HepG2 (cell line): ENCODE measurements at regions not wholly inside any gene's neighbourhood (a gene's known extent, or its start where the extent isn't known, plus 50 kb on each side); places are given as distances from the start of the nearest gene placed in this dataset.

ENCODE experiments used
- ATAC-seq: fragments of 200-7000 bp; cut with Tn5 transposase; 3 replicates; pipeline ENCODE4 v1.9.1; 2020; ENCODE audit warnings: mild to moderate bottlenecking, moderate library complexity
- BruUV-seq: library from RNA; stranded (reverse); fragments of 400-500 nt; replicated peaks from 2 replicates; lab custom pipeline; 2021; lab: Mats Ljungman, UMichigan
- CTCF ChIA-PET: fragments of 300-600 bp; formaldehyde crosslinking; extraction: SDS; loops from one replicate; lab custom pipeline; 2021; ENCODE audit warnings: low total read pairs, inconsistent platforms, low intra/inter-chr PET ratio; lab: Yijun Ruan, JAX
- POLR2A ChIA-PET: fragments of 350-600 bp; sonication (Branson Sonifier 250); formaldehyde crosslinking; loops from one replicate; lab custom pipeline; 2020; ENCODE audit warnings: antibody characterized with exemption, inconsistent platforms; lab: Yijun Ruan, JAX
- DNase-seq: peaks from one replicate; pipeline ENCODE4 v3.0.0-alpha.2; 2015; ENCODE audit warnings: low spot score
- FAIRE-seq: peaks from 3 replicates; lab custom pipeline; 2011; peaks lifted over from hg19 to GRCh38; lab: Jason Lieb, UNC
- H2AFZ ChIP-seq: one replicate; pipeline ENCODE4 v1.6.1; 2011; ENCODE audit warnings: low read length, inconsistent platforms
- H3K27ac ChIP-seq: fragments of 300-600 bp; 3 replicates; pipeline ENCODE4 v1.8.0; 2011; ENCODE audit warnings: mixed run types, mild to moderate bottlenecking, mixed read lengths, low read length, inconsistent platforms; ENCODE audit not compliant: insufficient read depth; ENCODE audit errors: extremely low read length
- H3K27me3 ChIP-seq, 2 experiments: fragments of 200-600 bp in 1 of 2; 2 replicates in 1 of 2; 3 replicates in 1 of 2; pipeline versions ENCODE4 v1.6.0 to v1.8.0; 2011; ENCODE audit warnings: low read length in 2 of 2, mild to moderate bottlenecking in 2 of 2, moderate library complexity in 2 of 2, inconsistent platforms in 1 of 2; ENCODE audit not compliant: insufficient read depth in 2 of 2, control insufficient read depth in 1 of 2
- H3K36me3 ChIP-seq, 2 experiments: fragments of 200-600 bp in 1 of 2; replicated peaks in 1 of 2; 2 replicates in 1 of 2; 3 replicates in 1 of 2; pipeline versions ENCODE4 v1.5.1 to v1.8.0; 2011; ENCODE audit warnings: low read length in 2 of 2, inconsistent platforms in 1 of 2; ENCODE audit not compliant: insufficient read depth in 2 of 2, control insufficient read depth in 1 of 2
- H3K4me1 ChIP-seq: 2 replicates; pipeline ENCODE4 v1.5.1; 2012; ENCODE audit warnings: low read length, inconsistent platforms; ENCODE audit not compliant: insufficient read depth
- H3K4me2 ChIP-seq: 2 replicates; pipeline ENCODE4 v1.6.0; 2011; ENCODE audit warnings: low read depth, low read length, inconsistent platforms
- H3K4me3 ChIP-seq, 3 experiments: fragments of 200-600 bp in 1 of 3; sonication (generic), shearing (Covaris generic) in 1 of 3; replicated peaks in 1 of 3; 2 replicates each; pipeline ENCODE4 v1.5.1; 2011 to 2016; ENCODE audit warnings: low read length in 3 of 3, inconsistent platforms in 2 of 3, low read depth in 2 of 3, mild to moderate bottlenecking in 2 of 3, control low read depth in 1 of 3, mixed read lengths in 1 of 3; ENCODE audit not compliant: insufficient read depth in 1 of 3
- H3K79me2 ChIP-seq: one replicate; pipeline ENCODE4 v1.6.1; 2011; ENCODE audit warnings: low read length, inconsistent platforms; ENCODE audit not compliant: insufficient read depth
- H3K9ac ChIP-seq: 2 replicates; pipeline ENCODE4 v1.6.0; 2011; ENCODE audit warnings: mild to moderate bottlenecking, low read depth, low read length, inconsistent platforms; ENCODE audit not compliant: insufficient read depth
- H3K9me3 ChIP-seq: 2 replicates; pipeline ENCODE4 v1.5.1; 2012; ENCODE audit warnings: mild to moderate bottlenecking, low read length
- H4K20me1 ChIP-seq: 2 replicates; pipeline ENCODE4 v1.6.0; 2011; ENCODE audit warnings: inconsistent platforms, mild to moderate bottlenecking, low read length, moderate library complexity; ENCODE audit not compliant: insufficient read depth
- CEBPB ChIP-seq: IDR thresholded peaks from 2 replicates; pipeline ENCODE4 v1.6.1; 2011; ENCODE audit warnings: low read depth, low read length, improper control_type of control experiment, borderline replicate concordance
- DNMT1 ChIP-seq: sonication (generic); formaldehyde crosslinking; IDR thresholded peaks from 2 replicates; pipeline ENCODE4 v1.5.1; 2020; ENCODE audit warnings: mild to moderate bottlenecking, missing genetic modification reagents
- EHMT2 ChIP-seq: fragments of 200-600 bp; sonication (generic); IDR thresholded peaks from 2 replicates; pipeline ENCODE4 v1.7.0; 2017; ENCODE audit warnings: antibody characterized with exemption, low read depth, low read length, borderline replicate concordance
- FOXC1 ChIP-seq: sonication (generic); formaldehyde crosslinking; IDR thresholded peaks from 2 replicates; pipeline ENCODE4 v1.8.0; 2022; ENCODE audit warnings: mild to moderate bottlenecking, missing genetic modification reagents, borderline replicate concordance
- HDAC6 ChIP-seq: fragments of 200-600 bp; sonication (generic); IDR thresholded peaks from 2 replicates; pipeline ENCODE4 v1.7.0; 2017; ENCODE audit warnings: mild to moderate bottlenecking, antibody characterized with exemption, low read length, low read depth
- HMG20B ChIP-seq: conservative IDR thresholded peaks from 2 replicates; pipeline ENCODE4 v1.6.1; 2016; ENCODE audit warnings: missing genetic modification reagents, missing compliant biosample characterization
- HNRNPL ChIP-seq: fragments of 200-400 bp; formaldehyde crosslinking; IDR thresholded peaks from 2 replicates; pipeline ENCODE4 v1.6.1; 2017; ENCODE audit warnings: mild to moderate bottlenecking, low read depth, low read length
- KAT7 ChIP-seq: IDR thresholded peaks from 2 replicates; pipeline ENCODE4 v1.6.1; 2018; ENCODE audit warnings: borderline replicate concordance, missing compliant biosample characterization
- KDM5A ChIP-seq: fragments of 200-600 bp; sonication (generic); IDR thresholded peaks from 2 replicates; pipeline ENCODE4 v1.7.0; 2018; ENCODE audit warnings: antibody characterized with exemption, mild to moderate bottlenecking, low read length, borderline replicate concordance
- MZF1 ChIP-seq: sonication (generic); formaldehyde crosslinking; IDR thresholded peaks from 2 replicates; pipeline ENCODE4 v1.8.1; 2023; ENCODE audit warnings: mild to moderate bottlenecking, missing genetic modification reagents, borderline replicate concordance
- NR2F6 ChIP-seq, 2 experiments: IDR thresholded peaks; 2 replicates each; pipeline ENCODE4 v1.6.1; 2016; ENCODE audit warnings: antibody characterized with exemption in 1 of 2, mild to moderate bottlenecking in 1 of 2
- SMAD1 ChIP-seq: sonication (generic); formaldehyde crosslinking; IDR thresholded peaks from 2 replicates; pipeline ENCODE4 v1.4.0; 2020; ENCODE audit warnings: missing genetic modification reagents, low read depth, mild to moderate bottlenecking, borderline replicate concordance
- TMF1 ChIP-seq: sonication (generic); formaldehyde crosslinking; IDR thresholded peaks from 2 replicates; pipeline ENCODE4 v1.8.1; 2022; ENCODE audit warnings: low read depth, missing genetic modification reagents
- ZFP36L1 ChIP-seq: sonication (generic); formaldehyde crosslinking; IDR thresholded peaks from 2 replicates; pipeline ENCODE4 v1.8.0; 2022; ENCODE audit warnings: mild to moderate bottlenecking, missing genetic modification reagents, moderate library complexity
- ZFP37 ChIP-seq: sonication (generic); formaldehyde crosslinking; IDR thresholded peaks from 2 replicates; pipeline ENCODE4 v1.4.0; 2020; ENCODE audit warnings: missing genetic modification reagents, borderline replicate concordance
- ZNF224 ChIP-seq: sonication (generic); formaldehyde crosslinking; IDR thresholded peaks from 2 replicates; pipeline ENCODE4 v1.5.0; 2020; ENCODE audit warnings: mild to moderate bottlenecking, missing genetic modification reagents
- ZSCAN25 ChIP-seq: sonication (generic); formaldehyde crosslinking; IDR thresholded peaks from 2 replicates; pipeline ENCODE4 v1.8.0; 2022; ENCODE audit warnings: mild to moderate bottlenecking, missing genetic modification reagents
- WGBS: methylation state at CpG from one replicate; pipeline ENCODE4 v1.1.6; 2017; ENCODE audit warnings: low lambda C conversion rate; 5-methylcytosine and 5-hydroxymethylcytosine counted together
- in situ Hi-C: cut with HindIII; loops from 2 replicates; pipeline ENCODE4 v1.10.0; 2017; ENCODE audit warnings: low pct_unique_long_range_greater_than_20kb; ENCODE audit not compliant: extremely low pct_ligation_motif_present
- intact Hi-C: fragments of 100-400 bp; cut with micrococcal nuclease; formaldehyde crosslinking; loops from one replicate; pipeline ENCODE4 v1.10.0; 2022; ENCODE audit not compliant: unreplicated experiment
- TF ChIP-seq, protein P1 (sequence below): sonication (generic); formaldehyde crosslinking; IDR thresholded peaks from 2 replicates; pipeline ENCODE4 v1.8.0; 2022; ENCODE audit warnings: missing genetic modification reagents, mild to moderate bottlenecking, moderate library complexity, borderline replicate concordance
- TF ChIP-seq, protein P2 (sequence below): IDR thresholded peaks from 2 replicates; pipeline ENCODE4 v1.6.1; 2016

DNA sequence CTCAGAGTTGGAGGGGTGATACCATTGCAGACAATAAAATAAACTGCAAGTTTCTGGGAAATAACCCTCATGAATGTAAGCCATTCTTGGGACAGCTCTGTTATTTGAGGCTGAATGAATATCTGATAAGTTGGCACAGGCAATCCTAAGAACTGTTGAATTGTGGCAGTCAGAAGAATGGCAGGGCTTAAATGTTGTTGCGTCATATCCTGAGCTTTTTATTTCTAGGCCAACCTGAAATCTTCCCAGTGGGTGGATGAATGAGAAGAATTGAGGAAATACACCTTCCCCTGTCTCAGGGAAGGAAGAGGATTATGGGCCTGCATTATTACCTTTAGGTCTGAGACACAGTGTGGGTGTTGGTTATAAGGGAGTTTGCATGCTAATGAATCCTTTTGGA lies 64.4 kb upstream of the C4orf54 start:
- intact Hi-C loops = loop anchor here (5.0 kb wide), 1 partner anchor 160 kb away; the partner anchor contains the start of gene TRMT10A
- in situ Hi-C loops = no loop called here
- no peak overlapping the region for H3K27ac ChIP-seq
- no peak overlapping the region for H3K9ac ChIP-seq
- CTCF ChIA-PET = no interaction called here
- no peaks in the 10 kb centered on the region for H3K36me3 ChIP-seq
- POLR2A ChIA-PET = no interaction called here
- H3K27me3 ChIP-seq = no peaks in the 10 kb centered on the region
- no peaks in the 10 kb centered on the region for H4K20me1 ChIP-seq
- ATAC-seq = no peak
- WGBS = 94% methylated on average over 1 of the region's 1 CpG
- no peak for FAIRE-seq
- H3K9me3 ChIP-seq = no peaks in the 10 kb centered on the region
- no peaks in the 10 kb centered on the region for H3K79me2 ChIP-seq
- H3K4me2 ChIP-seq = no peak overlapping the region
- BruUV-seq = no TSS peak
- H3K4me3 ChIP-seq = no peak overlapping the region
- H3K4me1 ChIP-seq = peaks cover 15% of the 10 kb centered on the region; the same call in 1 of the 2 replicates
- DNase-seq = no peak
- H2AFZ ChIP-seq = no peak overlapping the region
- TF ChIP-seq KDM5A (no peak), CEBPB (peak; percentile 71), HDAC6 (no peak), HMG20B (CRISPR knock-in tag) (no peak), HNRNPL (no peak)

DNA sequence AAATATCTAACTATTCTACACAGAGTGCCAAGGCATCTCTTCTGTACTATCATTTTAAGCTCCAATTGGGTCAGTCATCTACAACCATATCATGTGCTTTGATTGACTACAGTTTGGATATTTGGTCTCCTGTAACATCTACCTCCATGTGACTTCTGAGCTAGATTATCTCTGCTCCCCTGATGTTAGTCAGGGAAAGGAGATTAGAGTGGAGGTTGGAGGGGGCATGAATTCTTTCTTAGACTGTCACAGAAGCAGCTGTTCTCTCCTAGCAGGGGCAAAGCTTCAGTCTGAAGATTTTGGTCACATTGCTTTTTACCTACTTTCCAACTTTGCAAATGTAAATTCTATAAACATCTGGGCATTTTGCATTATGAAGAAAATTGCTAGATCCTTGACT lies 62.6 kb upstream of the C4orf54 start:
- ATAC-seq = no peak
- no peak for DNase-seq
- in situ Hi-C loops (no loop called here), intact Hi-C loops (loop anchor here (5.0 kb wide), 1 partner anchor 158 kb away; the partner anchor contains the start of gene TRMT10A)
- Histone ChIP-seq H4K20me1 (no peaks in the 10 kb centered on the region), H3K79me2 (no peaks in the 10 kb centered on the region), H3K27me3 (peaks cover 0 to 4% of the 10 kb centered on the region in 2 experiments; a peak in 1 of 5 replicates), H3K36me3 (no peaks in the 10 kb centered on the region), H3K4me2 (no peak overlapping the region), H3K27ac (no peak overlapping the region), H2AFZ (no peak overlapping the region), H3K4me3 (no peak overlapping the region), H3K9me3 (no peaks in the 10 kb centered on the region), H3K4me1 (peaks cover 15% of the 10 kb centered on the region; the same call in 1 of the 2 replicates), H3K9ac (no peak overlapping the region)
- ChIA-PET CTCF (no interaction called here), POLR2A (no interaction called here)
- FAIRE-seq = no peak
- BruUV-seq = no TSS peak
- TF ChIP-seq ZSCAN25 (CRISPR knock-in tag) (no peak), ZFP37 (CRISPR knock-in tag) (no peak), KAT7 (CRISPR knock-in tag) (no peak), NR2F6 (IDR thresholded peaks at IDR 0.05) (no peak), NR2F6 (CRISPR knock-in tag; IDR thresholded peaks at IDR 0.05) (no peak), ZFP36L1 (no peak), ZNF224 (CRISPR knock-in tag) (no peak), FOXC1 (no peak), EHMT2 (no peak), SMAD1 (no peak), MZF1 (no peak), TMF1 (CRISPR knock-in tag) (no peak), DNMT1 (no peak)
- TF ChIP-seq, protein P1, sequence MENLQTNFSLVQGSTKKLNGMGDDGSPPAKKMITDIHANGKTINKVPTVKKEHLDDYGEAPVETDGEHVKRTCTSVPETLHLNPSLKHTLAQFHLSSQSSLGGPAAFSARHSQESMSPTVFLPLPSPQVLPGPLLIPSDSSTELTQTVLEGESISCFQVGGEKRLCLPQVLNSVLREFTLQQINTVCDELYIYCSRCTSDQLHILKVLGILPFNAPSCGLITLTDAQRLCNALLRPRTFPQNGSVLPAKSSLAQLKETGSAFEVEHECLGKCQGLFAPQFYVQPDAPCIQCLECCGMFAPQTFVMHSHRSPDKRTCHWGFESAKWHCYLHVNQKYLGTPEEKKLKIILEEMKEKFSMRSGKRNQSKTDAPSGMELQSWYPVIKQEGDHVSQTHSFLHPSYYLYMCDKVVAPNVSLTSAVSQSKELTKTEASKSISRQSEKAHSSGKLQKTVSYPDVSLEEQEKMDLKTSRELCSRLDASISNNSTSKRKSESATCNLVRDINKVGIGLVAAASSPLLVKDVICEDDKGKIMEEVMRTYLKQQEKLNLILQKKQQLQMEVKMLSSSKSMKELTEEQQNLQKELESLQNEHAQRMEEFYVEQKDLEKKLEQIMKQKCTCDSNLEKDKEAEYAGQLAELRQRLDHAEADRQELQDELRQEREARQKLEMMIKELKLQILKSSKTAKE = no peak
- TF ChIP-seq, protein P2, sequence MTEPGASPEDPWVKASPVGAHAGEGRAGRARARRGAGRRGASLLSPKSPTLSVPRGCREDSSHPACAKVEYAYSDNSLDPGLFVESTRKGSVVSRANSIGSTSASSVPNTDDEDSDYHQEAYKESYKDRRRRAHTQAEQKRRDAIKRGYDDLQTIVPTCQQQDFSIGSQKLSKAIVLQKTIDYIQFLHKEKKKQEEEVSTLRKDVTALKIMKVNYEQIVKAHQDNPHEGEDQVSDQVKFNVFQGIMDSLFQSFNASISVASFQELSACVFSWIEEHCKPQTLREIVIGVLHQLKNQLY (CRISPR knock-in tag) = no peak
